Peyer's patch (tissue), 4 donors: ENCODE measurements at regions not wholly inside any gene's neighbourhood (a gene's known extent, or its start where the extent isn't known, plus 50 kb on each side); places are given as distances from the start of the nearest gene placed in this dataset.
"Not testable (repeated sequence)": the region's sequence is repeated elsewhere in the genome, so short reads cannot be mapped to it uniquely, and the experiment has no call there.

Experiments
- DNase-seq, 3 donors: peaks; one replicate each; pipeline ENCODE4 v3.0.0-alpha.2; 2017 to 2019
- H3K27ac ChIP-seq, 4 donors: fragments of 200-600 bp; sonication (generic); one replicate each; pipeline ENCODE4 v1.5.1; 2016 to 2019
- H3K27me3 ChIP-seq, 2 donors: fragments of 200-600 bp; sonication (generic); one replicate each; pipeline ENCODE4 v1.5.1; 2019
- H3K36me3 ChIP-seq, 3 donors: fragments of 200-600 bp; sonication (generic); one replicate each; pipeline ENCODE4 v1.5.1; 2016 to 2019
- H3K4me1 ChIP-seq, 4 donors: fragments of 200-600 bp; sonication (generic); one replicate each; pipeline ENCODE4 v1.5.1; 2016 to 2019
- H3K4me3 ChIP-seq, 4 donors: fragments of 200-600 bp; sonication (generic); 1 replicate in 3 of 4; 2 replicates in 1 of 4; pipeline ENCODE4 v1.5.1; 2016 to 2019; ENCODE audit warnings: mild to moderate bottlenecking in 1 of 4
- H3K9me3 ChIP-seq, 4 donors: fragments of 200-600 bp; sonication (generic); one replicate each; pipeline ENCODE4 v1.5.1; 2016 to 2019; ENCODE audit warnings: mild to moderate bottlenecking in 1 of 4
- POLR2A ChIP-seq, 2 donors: fragments of 450-650 bp; IDR thresholded peaks; one replicate each; pipeline ENCODE4 v1.5.1; 2017; ENCODE audit warnings: antibody characterized with exemption in 2 of 2, mild to moderate bottlenecking in 2 of 2, moderate library complexity in 2 of 2
- TF ChIP-seq, protein P1 (sequence below), 6 experiments: fragments of 450-650 bp in 4 of 6; fragments of 200-600 bp in 2 of 6; sonication (generic) in 1 of 6; IDR thresholded peaks; one replicate each; pipeline ENCODE4 v1.5.1; 2017 to 2019; ENCODE audit warnings: antibody characterized with exemption in 6 of 6, mild to moderate bottlenecking in 3 of 6, moderate library complexity in 1 of 6

DNA sequence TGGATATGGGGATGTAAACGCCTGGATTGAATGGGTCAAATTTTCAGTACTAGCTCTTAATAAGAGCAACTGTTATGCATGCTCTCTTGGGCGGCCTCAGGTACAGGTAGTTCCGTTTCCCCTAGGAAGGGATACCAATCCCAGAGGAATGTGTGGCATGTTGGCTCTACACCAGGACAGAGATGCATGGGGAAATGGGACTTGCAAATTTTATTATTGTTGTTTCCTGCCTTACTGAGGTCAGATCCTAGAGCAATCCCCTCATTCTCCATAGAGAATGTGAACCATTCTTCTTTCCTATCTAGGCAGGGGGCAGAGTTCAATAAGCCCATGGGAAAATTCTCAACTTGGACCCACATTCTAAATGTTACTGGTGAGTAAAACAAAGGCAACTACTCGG is 361.8 kb upstream of the FGF16 start:
- Histone ChIP-seq H3K9me3 (no peaks in the 10 kb centered on the region), H3K27me3 (no peaks in the 10 kb centered on the region), H3K4me1 (no peaks in the 10 kb centered on the region), H3K4me3 (no peak overlapping the region), H3K36me3 (no peaks in the 10 kb centered on the region), H3K27ac (no peak overlapping the region)
- TF ChIP-seq POLR2A (IDR thresholded peaks at IDR 0.05): no peak
- TF ChIP-seq, protein P1, sequence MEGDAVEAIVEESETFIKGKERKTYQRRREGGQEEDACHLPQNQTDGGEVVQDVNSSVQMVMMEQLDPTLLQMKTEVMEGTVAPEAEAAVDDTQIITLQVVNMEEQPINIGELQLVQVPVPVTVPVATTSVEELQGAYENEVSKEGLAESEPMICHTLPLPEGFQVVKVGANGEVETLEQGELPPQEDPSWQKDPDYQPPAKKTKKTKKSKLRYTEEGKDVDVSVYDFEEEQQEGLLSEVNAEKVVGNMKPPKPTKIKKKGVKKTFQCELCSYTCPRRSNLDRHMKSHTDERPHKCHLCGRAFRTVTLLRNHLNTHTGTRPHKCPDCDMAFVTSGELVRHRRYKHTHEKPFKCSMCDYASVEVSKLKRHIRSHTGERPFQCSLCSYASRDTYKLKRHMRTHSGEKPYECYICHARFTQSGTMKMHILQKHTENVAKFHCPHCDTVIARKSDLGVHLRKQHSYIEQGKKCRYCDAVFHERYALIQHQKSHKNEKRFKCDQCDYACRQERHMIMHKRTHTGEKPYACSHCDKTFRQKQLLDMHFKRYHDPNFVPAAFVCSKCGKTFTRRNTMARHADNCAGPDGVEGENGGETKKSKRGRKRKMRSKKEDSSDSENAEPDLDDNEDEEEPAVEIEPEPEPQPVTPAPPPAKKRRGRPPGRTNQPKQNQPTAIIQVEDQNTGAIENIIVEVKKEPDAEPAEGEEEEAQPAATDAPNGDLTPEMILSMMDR (IDR thresholded peaks at IDR 0.05): no peak
- no peak for DNase-seq

- Histone ChIP-seq H3K36me3 (no peaks in the 10 kb centered on the region), H3K9me3 (no peaks in the 10 kb centered on the region), H3K4me1 (no peaks in the 10 kb centered on the region), H3K4me3 (no peak overlapping the region), H3K27me3 (no peaks in the 10 kb centered on the region), H3K27ac (peak overlapping the region in 1 of 4 donors; percentile 12)
- TF ChIP-seq POLR2A (IDR thresholded peaks at IDR 0.05): no peak
- TF ChIP-seq, protein P1 (IDR thresholded peaks at IDR 0.05): no peak
- DNase-seq: no peak
Measured at GRCh38 chrX:77087529-77088169, 359.5 kb upstream of the FGF16 start.

DNA sequence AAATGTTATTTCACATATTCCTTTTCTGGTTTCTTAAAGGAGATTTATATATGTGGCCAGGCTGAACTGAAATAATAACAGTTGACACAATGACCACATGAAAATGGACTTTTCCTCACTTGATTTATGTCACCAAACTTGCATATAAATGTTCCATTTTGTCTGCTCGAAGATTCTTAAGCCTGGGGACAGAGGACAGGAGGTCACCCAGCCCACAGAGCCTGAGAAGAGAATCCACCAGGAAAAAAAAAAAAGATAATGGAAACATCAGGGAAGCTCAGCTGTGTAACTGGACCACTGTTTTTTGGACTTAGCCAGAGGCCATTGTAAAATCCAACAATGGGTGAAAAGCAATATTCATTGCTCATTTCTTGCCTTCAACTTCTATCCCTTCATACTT is 359.0 kb upstream of the FGF16 start:
- no peak overlapping the region for H3K4me3 ChIP-seq
- H3K9me3 ChIP-seq: no peaks in the 10 kb centered on the region
- DNase-seq: no peak
- no peaks in the 10 kb centered on the region for H3K36me3 ChIP-seq
- no peaks in the 10 kb centered on the region for H3K4me1 ChIP-seq
- H3K27ac ChIP-seq: no peak overlapping the region
- no peaks in the 10 kb centered on the region for H3K27me3 ChIP-seq
- TF ChIP-seq, protein P1 (IDR thresholded peaks at IDR 0.05): no peak
- no peak for TF ChIP-seq POLR2A (IDR thresholded peaks at IDR 0.05)

GRCh38 chrX:77114501-77114900 is 332.7 kb upstream of the FGF16 start:
- Histone ChIP-seq H3K27me3 (no peaks in the 10 kb centered on the region), H3K27ac (no peak overlapping the region), H3K36me3 (no peaks in the 10 kb centered on the region), H3K9me3 (no peaks in the 10 kb centered on the region), H3K4me1 (no peaks in the 10 kb centered on the region), H3K4me3 (no peak overlapping the region)
- TF ChIP-seq, protein P1 (IDR thresholded peaks at IDR 0.05): no peak
- TF ChIP-seq POLR2A (IDR thresholded peaks at IDR 0.05): no peak
- no peak for DNase-seq

GRCh38 chrX:77118686-77119085 is 328.5 kb upstream of the FGF16 start:
- no peaks in the 10 kb centered on the region for H3K36me3 ChIP-seq
- no peak for TF ChIP-seq POLR2A (IDR thresholded peaks at IDR 0.05)
- TF ChIP-seq, protein P1 (IDR thresholded peaks at IDR 0.05): no peak
- no peak overlapping the region for H3K27ac ChIP-seq
- no peak for DNase-seq
- H3K27me3 ChIP-seq: no peaks in the 10 kb centered on the region
- H3K4me1 ChIP-seq: no peaks in the 10 kb centered on the region
- no peaks in the 10 kb centered on the region for H3K9me3 ChIP-seq
- no peak overlapping the region for H3K4me3 ChIP-seq

DNA sequence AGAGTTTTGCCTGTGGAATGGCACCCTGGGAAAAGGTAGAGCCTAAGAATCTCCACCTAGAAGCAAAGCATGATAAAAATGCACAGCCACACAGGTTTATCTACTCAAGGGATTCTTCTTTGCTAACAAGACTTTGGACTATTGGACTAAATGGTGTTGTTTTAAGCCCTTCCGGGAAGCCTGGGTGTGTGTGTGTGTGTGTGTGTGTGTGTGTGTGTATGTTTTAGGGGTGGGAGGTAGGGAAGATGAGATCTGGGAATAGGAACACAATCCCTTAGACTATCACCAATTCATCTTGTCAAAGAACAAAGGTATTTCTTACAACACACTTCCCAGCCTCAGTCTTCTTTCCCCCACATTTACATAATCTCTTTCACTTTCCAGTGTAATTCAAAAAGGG is 327.5 kb upstream of the FGF16 start:
- Histone ChIP-seq H3K9me3 (peaks cover 0 to 4% (median 0%) of the 10 kb centered on the region in 4 donors), H3K4me1 (no peaks in the 10 kb centered on the region), H3K27me3 (no peaks in the 10 kb centered on the region), H3K36me3 (no peaks in the 10 kb centered on the region), H3K27ac (no peak overlapping the region), H3K4me3 (no peak overlapping the region)
- no peak for DNase-seq
- TF ChIP-seq, protein P1 (IDR thresholded peaks at IDR 0.05): no peak
- no peak for TF ChIP-seq POLR2A (IDR thresholded peaks at IDR 0.05)

GRCh38 chrX:77123917-77124316 is 323.3 kb upstream of the FGF16 start:
- not testable (repeated sequence) for H3K36me3 ChIP-seq, H3K4me3 ChIP-seq, H3K4me1 ChIP-seq, H3K9me3 ChIP-seq, H3K27me3 ChIP-seq, DNase-seq, H3K27ac ChIP-seq

DNA sequence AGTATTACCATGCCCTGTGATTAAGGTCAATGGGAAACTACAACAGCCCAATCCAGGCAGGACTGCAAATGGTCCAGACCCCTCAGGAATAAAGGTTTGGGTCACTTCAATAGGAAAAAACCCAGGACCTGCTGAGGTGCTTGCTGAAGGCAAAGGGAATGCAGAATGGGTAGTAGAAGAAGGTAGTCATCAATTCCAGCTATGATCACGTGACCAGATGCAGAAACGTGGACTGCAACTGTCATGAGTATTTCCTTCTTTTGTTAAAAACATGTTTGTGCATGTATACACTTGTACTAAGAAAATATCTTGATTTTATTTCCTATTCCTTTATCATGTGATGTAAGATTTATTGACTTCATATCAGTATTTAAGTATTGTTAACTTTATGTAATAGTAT is 319.6 kb upstream of the FGF16 start:
- not testable (repeated sequence) for H3K9me3 ChIP-seq, H3K36me3 ChIP-seq, DNase-seq, H3K4me3 ChIP-seq, H3K27me3 ChIP-seq, H3K27ac ChIP-seq, H3K4me1 ChIP-seq
